ENCODE measurements at regions not wholly inside any gene's neighbourhood (a gene's known extent, or its start where the extent isn't known, plus 50 kb on each side); places are given as distances from the start of the nearest gene placed in this dataset.

DNA sequence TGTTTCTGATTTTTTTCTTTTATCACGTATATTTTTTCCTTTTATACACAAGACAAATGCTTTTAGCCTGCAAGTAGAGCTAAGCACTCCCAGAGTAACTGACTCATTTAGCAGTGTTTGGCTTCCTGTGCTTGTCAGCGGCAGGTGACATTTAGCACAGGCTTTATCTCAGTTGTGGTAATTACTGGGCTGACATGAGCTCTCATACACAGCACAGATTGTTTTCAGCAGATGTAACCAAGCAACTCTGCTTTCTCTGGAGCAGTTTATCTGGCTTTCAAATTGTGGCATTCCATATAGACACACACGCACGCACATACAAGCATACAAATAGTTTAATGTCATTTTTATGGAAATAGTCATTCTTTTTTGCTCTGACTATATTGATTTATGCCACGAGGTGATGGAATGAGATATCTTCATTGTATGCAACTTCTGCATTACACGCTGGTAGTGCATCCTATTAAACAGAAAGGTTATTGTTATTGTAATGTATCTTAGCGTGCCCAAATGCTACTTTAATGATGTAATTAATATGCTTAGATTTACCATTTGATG is 379.0 kb upstream of the GRAMD2B start:
- H3K27ac ChIP-seq (ENCODE audit: low read depth in 1 of 2, low read length in 2 of 2), result no peak overlapping the region
- H3K4me1 ChIP-seq (ENCODE audit: control insufficient read depth in 4 of 4, insufficient read depth in 4 of 4, low read length in 3 of 4), result no peaks in the 10 kb centered on the region
- no peaks in the 10 kb centered on the region for H3K9me3 ChIP-seq (ENCODE audit: control insufficient read depth in 4 of 4, low read length in 3 of 4)
- no peaks in the 10 kb centered on the region for H3K36me3 ChIP-seq (ENCODE audit: control insufficient read depth in 4 of 4, insufficient read depth in 3 of 4, low read depth in 1 of 4, low read length in 3 of 4)
- H3K4me3 ChIP-seq (ENCODE audit: low read depth in 1 of 3, low read length in 3 of 3), result no peak overlapping the region
- no peak for DNase-seq (ENCODE audit: low spot score)
- 63% methylated on average over 7 of the region's 7 CpGs for WGBS
- TF ChIP-seq REST (IDR thresholded peaks at IDR 0.05) (no peak), YY1 (IDR thresholded peaks at IDR 0.05) (no peak), HNF4G (IDR thresholded peaks at IDR 0.05) (no peak), EGR1 (IDR thresholded peaks at IDR 0.05; ENCODE audit: low read depth in 2 of 2) (no peak), TAF1 (conservative IDR thresholded peaks at IDR 0.05) (no peak), SP1 (IDR thresholded peaks at IDR 0.05) (no peak), GABPA (IDR thresholded peaks at IDR 0.05 in 1 of 2, conservative IDR thresholded peaks at IDR 0.05 in 1 of 2) (no peak), FOXA1 (IDR thresholded peaks at IDR 0.05) (no peak), RXRA (IDR thresholded peaks at IDR 0.05) (no peak), HNF4A (conservative IDR thresholded peaks at IDR 0.05) (no peak), MAX (IDR thresholded peaks at IDR 0.05) (no peak), JUND (IDR thresholded peaks at IDR 0.05) (no peak), RAD21 (IDR thresholded peaks at IDR 0.05) (no peak), NR2F2 (IDR thresholded peaks at IDR 0.05) (no peak), ZBTB33 (IDR thresholded peaks at IDR 0.05) (no peak)
- TF ChIP-seq, protein P1, sequence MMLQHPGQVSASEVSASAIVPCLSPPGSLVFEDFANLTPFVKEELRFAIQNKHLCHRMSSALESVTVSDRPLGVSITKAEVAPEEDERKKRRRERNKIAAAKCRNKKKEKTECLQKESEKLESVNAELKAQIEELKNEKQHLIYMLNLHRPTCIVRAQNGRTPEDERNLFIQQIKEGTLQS (IDR thresholded peaks at IDR 0.05), result no peak
- no peak overlapping the region for H3K9ac ChIP-seq (ENCODE audit: low read depth in 1 of 2, low read length in 2 of 2)
- H3K27me3 ChIP-seq (ENCODE audit: control insufficient read depth in 4 of 4, insufficient read depth in 4 of 4, low read length in 3 of 4), result no peaks in the 10 kb centered on the region

DNA sequence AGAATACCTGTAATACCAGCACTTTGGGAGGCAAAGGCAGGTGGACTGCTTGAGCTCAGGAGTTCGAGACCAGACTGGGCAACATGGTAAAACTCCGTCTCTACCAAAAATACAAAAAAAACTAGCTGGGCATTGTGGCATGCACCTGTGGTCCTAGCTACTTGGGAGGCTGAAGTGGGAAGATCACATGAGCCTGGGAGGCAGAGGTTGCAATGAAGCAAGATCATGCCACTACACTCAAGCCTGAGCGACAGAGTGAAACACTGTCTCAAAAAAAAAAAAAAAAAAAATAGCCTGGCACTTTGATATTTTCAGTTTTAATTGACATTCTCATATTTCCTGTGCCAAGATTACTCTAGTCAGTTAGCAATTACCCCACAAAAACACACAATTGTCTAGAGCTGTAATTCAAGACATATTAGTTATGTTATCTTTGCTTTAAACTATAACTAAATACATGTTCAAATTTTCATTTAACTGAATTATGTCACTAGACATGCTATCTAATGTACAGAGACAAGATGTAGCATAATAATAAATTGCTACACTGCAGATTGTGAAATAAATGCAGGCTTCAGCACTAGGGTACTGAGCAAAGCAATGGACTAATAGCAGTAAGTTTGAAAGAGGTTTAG is 378.2 kb upstream of the GRAMD2B start:
- no peaks in the 10 kb centered on the region for H3K36me3 ChIP-seq (ENCODE audit: control insufficient read depth in 4 of 4, insufficient read depth in 3 of 4, low read depth in 1 of 4, low read length in 3 of 4)
- no peaks in the 10 kb centered on the region for H3K27me3 ChIP-seq (ENCODE audit: control insufficient read depth in 4 of 4, insufficient read depth in 4 of 4, low read length in 3 of 4)
- whole genome bisulfite sequencing, result 96% methylated on average over 3 of the region's 3 CpGs
- no peak overlapping the region for H3K27ac ChIP-seq (ENCODE audit: low read depth in 1 of 2, low read length in 2 of 2)
- no peak overlapping the region for H3K4me3 ChIP-seq (ENCODE audit: low read depth in 1 of 3, low read length in 3 of 3)
- no peak overlapping the region for H3K9ac ChIP-seq (ENCODE audit: low read depth in 1 of 2, low read length in 2 of 2)
- no peak for DNase-seq (ENCODE audit: low spot score)
- no peaks in the 10 kb centered on the region for H3K9me3 ChIP-seq (ENCODE audit: control insufficient read depth in 4 of 4, low read length in 3 of 4)
- H3K4me1 ChIP-seq (ENCODE audit: control insufficient read depth in 4 of 4, insufficient read depth in 4 of 4, low read length in 3 of 4), result no peaks in the 10 kb centered on the region
- TF ChIP-seq TAF1 (conservative IDR thresholded peaks at IDR 0.05) (no peak), SP1 (IDR thresholded peaks at IDR 0.05) (no peak)

Data from liver (tissue), 7 donors.